ENCODE measurements at regions not wholly inside any gene's neighbourhood (a gene's known extent, or its start where the extent isn't known, plus 50 kb on each side); places are given as distances from the start of the nearest gene placed in this dataset.

DNA sequence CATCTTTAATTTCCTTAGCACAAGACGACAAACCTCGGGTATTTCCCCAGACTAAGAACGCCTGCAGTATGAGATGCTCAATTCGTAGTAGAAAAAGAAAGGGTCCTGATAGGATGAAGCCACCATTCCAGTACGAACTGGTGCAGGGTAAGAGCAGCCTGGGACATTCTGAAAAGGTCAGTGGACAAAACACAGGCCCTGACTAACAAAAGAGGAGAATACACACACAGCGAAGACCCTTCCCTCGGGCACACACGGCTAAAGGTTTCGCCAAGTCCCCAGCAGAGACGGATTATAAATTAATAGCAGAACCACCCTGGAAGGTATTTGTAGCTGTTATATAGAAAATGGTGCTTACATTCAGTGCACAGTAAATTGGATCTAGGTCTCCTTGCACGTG lies 137.6 kb downstream of the SKIDA1 start:
- TF ChIP-seq, protein P1, sequence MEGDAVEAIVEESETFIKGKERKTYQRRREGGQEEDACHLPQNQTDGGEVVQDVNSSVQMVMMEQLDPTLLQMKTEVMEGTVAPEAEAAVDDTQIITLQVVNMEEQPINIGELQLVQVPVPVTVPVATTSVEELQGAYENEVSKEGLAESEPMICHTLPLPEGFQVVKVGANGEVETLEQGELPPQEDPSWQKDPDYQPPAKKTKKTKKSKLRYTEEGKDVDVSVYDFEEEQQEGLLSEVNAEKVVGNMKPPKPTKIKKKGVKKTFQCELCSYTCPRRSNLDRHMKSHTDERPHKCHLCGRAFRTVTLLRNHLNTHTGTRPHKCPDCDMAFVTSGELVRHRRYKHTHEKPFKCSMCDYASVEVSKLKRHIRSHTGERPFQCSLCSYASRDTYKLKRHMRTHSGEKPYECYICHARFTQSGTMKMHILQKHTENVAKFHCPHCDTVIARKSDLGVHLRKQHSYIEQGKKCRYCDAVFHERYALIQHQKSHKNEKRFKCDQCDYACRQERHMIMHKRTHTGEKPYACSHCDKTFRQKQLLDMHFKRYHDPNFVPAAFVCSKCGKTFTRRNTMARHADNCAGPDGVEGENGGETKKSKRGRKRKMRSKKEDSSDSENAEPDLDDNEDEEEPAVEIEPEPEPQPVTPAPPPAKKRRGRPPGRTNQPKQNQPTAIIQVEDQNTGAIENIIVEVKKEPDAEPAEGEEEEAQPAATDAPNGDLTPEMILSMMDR (IDR thresholded peaks at IDR 0.05) = no peak
- TF ChIP-seq SIN3A (IDR thresholded peaks at IDR 0.05; ENCODE audit: borderline replicate concordance, insufficient read depth, low read depth, low read length) (no peak), POLR2AphosphoS5 (IDR thresholded peaks at IDR 0.05; ENCODE audit: low read depth, low read length) (no peak)
